Muscle of back (tissue), 3 donors: ENCODE measurements at regions not wholly inside any gene's neighbourhood (a gene's known extent, or its start where the extent isn't known, plus 50 kb on each side); places are given as distances from the start of the nearest gene placed in this dataset.

Experiments used
- DNase-seq, 3 donors: peaks; one replicate each; pipeline versions ENCODE4 v3.0.0 to v3.0.0-alpha.2; 2013

- no peak for DNase-seq
Measured at GRCh38 chr13:100940658-100941057, 266.1 kb upstream of the TMTC4 start.

- DNase-seq: no peak
Measured at GRCh38 chr13:100933841-100934240, 259.2 kb upstream of the TMTC4 start.

GRCh38 chr13:100922599-100922998, 248.0 kb upstream of the TMTC4 start:
- no peak for DNase-seq

- DNase-seq: no peak
Measured at GRCh38 chr13:100921139-100921538, 246.5 kb upstream of the TMTC4 start.

- peak in 2 of 3 donors; percentile 30 to 53 for DNase-seq
Measured at GRCh38 chr13:100917011-100917410, 242.4 kb upstream of the TMTC4 start.

- no peak for DNase-seq
Measured at GRCh38 chr13:100913143-100913542, 238.5 kb upstream of the TMTC4 start.

GRCh38 chr13:100904293-100904976, 229.8 kb upstream of the TMTC4 start:
- DNase-seq: no peak

- no peak for DNase-seq
Measured at GRCh38 chr13:100899720-100900316, 225.2 kb upstream of the TMTC4 start.

- no peak for DNase-seq
Measured at GRCh38 chr13:100898431-100898830, 223.8 kb upstream of the TMTC4 start.

- peak in 1 of 3 donors; percentile 46 for DNase-seq
Measured at GRCh38 chr13:100895651-100896050, 221.1 kb upstream of the TMTC4 start.

GRCh38 chr13:100892981-100893380, 218.4 kb upstream of the TMTC4 start:
- DNase-seq: no peak

- no peak for DNase-seq
Measured at GRCh38 chr13:100890645-100891044, 216.1 kb upstream of the TMTC4 start.

GRCh38 chr13:100887729-100888151, 213.1 kb upstream of the TMTC4 start:
- DNase-seq: peak in 2 of 3 donors; percentile 10 to 77

GRCh38 chr13:100883453-100883852, 208.9 kb upstream of the TMTC4 start:
- DNase-seq: no peak

- DNase-seq: peak in 1 of 3 donors; percentile 4
Measured at GRCh38 chr13:100881291-100881864, 206.8 kb upstream of the TMTC4 start.

- DNase-seq: no peak
Measured at GRCh38 chr13:100880166-100880565, 205.6 kb upstream of the TMTC4 start.

- DNase-seq: no peak
Measured at GRCh38 chr13:100879255-100879654, 204.7 kb upstream of the TMTC4 start.

GRCh38 chr13:100876044-100876403, 201.4 kb upstream of the TMTC4 start:
- DNase-seq: no peak

GRCh38 chr13:100875392-100876043, 200.9 kb upstream of the TMTC4 start:
- DNase-seq: peak in 1 of 3 donors; percentile 91

- DNase-seq: no peak
Measured at GRCh38 chr13:100872761-100873160, 198.2 kb upstream of the TMTC4 start.

GRCh38 chr13:100870898-100871297, 196.3 kb upstream of the TMTC4 start:
- no peak for DNase-seq

GRCh38 chr13:100860866-100861265, 186.3 kb upstream of the TMTC4 start:
- DNase-seq: no peak

- DNase-seq: no peak
Measured at GRCh38 chr13:100859861-100860260, 185.3 kb upstream of the TMTC4 start.
